ENCODE measurements at regions not wholly inside any gene's neighbourhood (a gene's known extent, or its start where the extent isn't known, plus 50 kb on each side); places are given as distances from the start of the nearest gene placed in this dataset.

- no peak overlapping the region for H3K4me2 ChIP-seq (ENCODE audit: insufficient read depth, low read length)
- FAIRE-seq (no peak), ATAC-seq (no peak), DNase-seq (ENCODE audit: extremely low read depth in 1 of 4, low spot score in 3 of 4) (no peak)
- H3K4me3 ChIP-seq = no peak overlapping the region
- H3K4me1 ChIP-seq (replicated peaks in 1 of 2; ENCODE audit: control insufficient read depth in 2 of 2, insufficient read depth in 2 of 2, low read length in 2 of 2) = no peaks in the 10 kb centered on the region
- H2AFZ ChIP-seq (ENCODE audit: low read depth, low read length) = no peak overlapping the region
- TF ChIP-seq ZNF512 (tag; IDR thresholded peaks at IDR 0.05) (no peak), ARID4B (CRISPR knock-in tag; IDR thresholded peaks at IDR 0.05) (no peak), MCM7 (IDR thresholded peaks at IDR 0.05) (no peak), E2F4 (CRISPR knock-in tag; IDR thresholded peaks at IDR 0.05; ENCODE audit: low read depth) (no peak), ZBED1 (IDR thresholded peaks at IDR 0.05) (no peak), ZBTB43 (CRISPR knock-in tag; IDR thresholded peaks at IDR 0.05) (no peak), ZZZ3 (IDR thresholded peaks at IDR 0.05) (no peak)
- 0% methylated on average over 2 of the region's 2 CpGs for WGBS (ENCODE audit: insufficient coverage, low coverage, missing lambda C conversion rate)
- no peaks in the 10 kb centered on the region for H3K27me3 ChIP-seq (ENCODE audit: control insufficient read depth in 2 of 2, insufficient read depth in 2 of 2, low read length in 2 of 2)
- H3K36me3 ChIP-seq (ENCODE audit: control insufficient read depth, insufficient read depth, low read length) = no peaks in the 10 kb centered on the region
- no peaks in the 10 kb centered on the region for H3K9me3 ChIP-seq (replicated peaks; ENCODE audit: control insufficient read depth, insufficient read depth, low read depth, low read length)
- in situ Hi-C loops (cut with MboI) (no loop called here), intact Hi-C loops (cut with micrococcal nuclease) (no loop called here)
- CTCF ChIA-PET (ENCODE audit: low intra/inter-chr PET ratio) = no interaction called here
- no peak overlapping the region for H3K27ac ChIP-seq (ENCODE audit: extremely low read depth, low read depth, low read length)
- H4K20me1 ChIP-seq (replicated peaks; ENCODE audit: control insufficient read depth, insufficient read depth, low read length) = no peaks in the 10 kb centered on the region
- H3K9ac ChIP-seq (ENCODE audit: insufficient read depth in 1 of 2, low read depth in 2 of 2, low read length in 2 of 2) = no peak overlapping the region
- H3K79me2 ChIP-seq (ENCODE audit: control insufficient read depth, insufficient read depth, low read length) = no peaks in the 10 kb centered on the region
- no TSS peak for BruUV-seq (replicated peaks)
- POLR2A ChIA-PET = interaction anchor here (2.1 kb wide), 1 partner anchor 10 kb away, joined by 4 read pairs; no protein-coding TSS in a partner anchor
- no peaks in the 10 kb centered on the region for H3K9me1 ChIP-seq (ENCODE audit: control insufficient read depth, insufficient read depth, low read length)
These were observed 114.3 kb upstream of the PCED1B start for GRCh38 chr12:46965137-46965536.

Data from K562 (cell line).